ENCODE measurements at regions not wholly inside any gene's neighbourhood (a gene's known extent, or its start where the extent isn't known, plus 50 kb on each side); places are given as distances from the start of the nearest gene placed in this dataset.

- no peak for DNase-seq (ENCODE audit: low read depth)
These were observed 305.1 kb downstream of the CTTN start for GRCh38 chr11:70703141-70704064.

DNA sequence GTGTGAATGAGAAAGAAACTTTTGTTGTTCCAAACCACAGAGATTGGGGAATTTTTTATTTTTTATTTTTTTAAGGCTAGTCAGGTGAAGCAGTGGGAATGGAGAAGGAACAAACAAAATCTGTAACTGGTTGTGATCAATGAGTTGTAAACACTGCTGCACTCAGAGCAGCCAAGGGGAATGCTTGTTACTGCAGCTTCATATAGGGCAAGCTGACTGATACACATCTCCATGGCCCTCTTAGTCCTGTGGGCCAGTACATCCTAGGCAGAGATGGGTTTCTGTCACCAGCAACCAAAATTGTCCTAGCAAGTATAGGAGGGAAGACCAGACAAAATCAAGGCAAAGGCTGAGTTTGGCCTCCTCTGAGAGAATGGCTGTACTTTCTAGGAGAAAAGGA lies 306.8 kb downstream of the CTTN start:
- no peak for DNase-seq (ENCODE audit: low read depth)

DNA sequence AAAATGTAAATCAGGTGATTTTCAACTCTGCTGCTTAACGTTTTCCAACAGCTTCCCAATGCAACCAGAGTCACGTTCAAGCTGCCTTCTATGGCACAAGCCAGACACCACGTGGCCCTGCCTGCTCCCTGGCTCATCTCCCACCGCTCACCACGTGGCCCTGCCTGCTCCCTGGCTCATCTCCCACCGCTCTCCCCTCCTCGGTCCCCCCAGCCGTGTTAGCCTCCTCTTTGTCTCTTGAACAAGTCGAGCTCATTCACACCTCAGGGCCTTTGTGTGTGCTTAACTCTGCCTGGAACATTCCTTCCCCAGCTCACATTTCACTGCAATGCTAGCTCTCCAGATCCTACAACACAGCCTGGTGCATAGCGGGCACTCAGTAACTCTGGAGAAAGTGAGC lies 307.6 kb downstream of the CTTN start:
- DNase-seq (ENCODE audit: low read depth), result no peak

GRCh38 chr11:70707821-70708220 lies 309.5 kb downstream of the CTTN start:
- no peak for DNase-seq (ENCODE audit: low read depth)

DNA sequence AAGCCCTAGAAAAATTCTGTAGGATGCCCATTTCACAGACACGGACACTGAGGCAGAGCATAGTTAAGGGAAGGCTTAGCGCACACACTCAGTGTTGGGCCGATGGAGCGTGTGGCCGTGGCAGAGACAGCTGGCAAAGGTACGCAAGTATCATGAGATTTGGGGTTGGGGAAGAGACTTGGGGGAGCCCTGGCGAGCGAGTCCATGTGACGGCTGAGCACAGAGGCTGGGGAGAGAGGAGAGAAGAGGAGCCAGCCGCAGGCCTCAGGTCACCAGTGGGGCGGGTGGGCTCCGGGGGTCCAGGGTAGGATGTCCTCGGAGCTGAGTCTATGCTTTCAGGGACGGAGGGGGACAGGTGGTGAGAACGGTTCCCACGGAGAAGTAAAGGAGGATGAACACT lies 311.3 kb downstream of the CTTN start:
- no peak for DNase-seq (ENCODE audit: low read depth)

GRCh38 chr11:70710192-70710591 lies 311.9 kb downstream of the CTTN start:
- no peak for DNase-seq (ENCODE audit: low read depth)

GRCh38 chr11:70710601-70711000 lies 312.3 kb downstream of the CTTN start:
- DNase-seq (ENCODE audit: low read depth), result no peak

GRCh38 chr11:70711095-70711910 lies 313.0 kb downstream of the CTTN start:
- DNase-seq (ENCODE audit: low read depth), result no peak

GRCh38 chr11:70711911-70712185 lies 313.5 kb downstream of the CTTN start:
- no peak for DNase-seq (ENCODE audit: low read depth)

DNA sequence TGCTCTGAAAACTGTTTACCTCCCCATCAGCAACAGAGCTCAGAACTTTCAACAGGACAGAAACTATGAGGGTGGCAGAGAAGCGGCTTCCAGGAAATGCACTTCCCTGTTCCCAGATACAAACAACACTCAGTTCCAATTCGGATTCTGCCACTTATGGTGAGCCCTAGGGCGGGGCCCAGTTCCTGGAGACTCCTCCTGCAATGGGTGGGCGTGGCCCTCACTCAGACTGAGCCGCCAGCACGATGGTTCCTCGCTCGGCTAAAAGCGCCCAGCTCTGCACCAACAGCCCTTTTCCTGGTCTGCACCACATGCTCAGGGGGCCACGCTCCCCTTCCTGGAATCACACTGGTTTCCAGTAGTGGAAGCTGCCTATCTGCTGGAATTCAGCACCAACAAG lies 314.1 kb downstream of the CTTN start:
- DNase-seq (ENCODE audit: low read depth), result no peak

DNA sequence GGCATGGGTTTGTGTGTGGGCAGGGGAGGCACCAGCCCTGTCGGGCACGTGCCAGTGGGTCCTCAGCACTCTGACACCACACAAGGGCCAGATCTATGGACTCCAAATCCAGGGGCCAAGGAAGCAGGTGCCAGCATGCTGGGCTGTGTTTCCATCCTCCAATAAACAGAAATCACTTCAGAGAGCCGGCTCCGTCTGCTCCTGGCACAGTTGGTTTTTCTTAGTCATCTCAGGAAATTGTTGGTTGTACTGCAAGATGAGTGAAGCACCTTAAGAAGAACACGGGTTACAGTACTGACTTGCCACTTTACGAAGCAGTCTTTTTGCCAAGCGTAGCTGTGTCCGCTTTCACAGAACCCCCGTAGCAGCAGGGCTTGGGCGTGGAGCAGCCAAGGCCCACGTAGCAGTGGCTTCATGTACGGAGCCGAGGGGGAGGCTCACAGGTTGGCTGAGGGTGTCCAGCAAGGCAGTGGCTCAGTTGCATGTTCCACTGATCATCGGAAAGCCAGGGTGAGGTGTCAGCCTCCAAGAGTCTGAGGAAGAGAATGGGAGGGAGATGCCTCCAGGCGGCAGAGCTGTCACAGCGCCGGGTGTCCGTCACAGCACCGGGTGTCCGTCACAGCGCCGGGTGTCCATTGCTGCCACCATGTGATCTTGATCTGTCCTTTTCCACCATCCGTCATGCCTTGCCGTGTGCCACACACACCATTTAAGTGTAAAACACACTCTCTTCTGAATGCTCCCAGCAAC lies 314.9 kb downstream of the CTTN start:
- DNase-seq (ENCODE audit: low read depth), result no peak

- DNase-seq (ENCODE audit: low read depth), result no peak
These were observed 315.8 kb downstream of the CTTN start for GRCh38 chr11:70713988-70714665.

DNA sequence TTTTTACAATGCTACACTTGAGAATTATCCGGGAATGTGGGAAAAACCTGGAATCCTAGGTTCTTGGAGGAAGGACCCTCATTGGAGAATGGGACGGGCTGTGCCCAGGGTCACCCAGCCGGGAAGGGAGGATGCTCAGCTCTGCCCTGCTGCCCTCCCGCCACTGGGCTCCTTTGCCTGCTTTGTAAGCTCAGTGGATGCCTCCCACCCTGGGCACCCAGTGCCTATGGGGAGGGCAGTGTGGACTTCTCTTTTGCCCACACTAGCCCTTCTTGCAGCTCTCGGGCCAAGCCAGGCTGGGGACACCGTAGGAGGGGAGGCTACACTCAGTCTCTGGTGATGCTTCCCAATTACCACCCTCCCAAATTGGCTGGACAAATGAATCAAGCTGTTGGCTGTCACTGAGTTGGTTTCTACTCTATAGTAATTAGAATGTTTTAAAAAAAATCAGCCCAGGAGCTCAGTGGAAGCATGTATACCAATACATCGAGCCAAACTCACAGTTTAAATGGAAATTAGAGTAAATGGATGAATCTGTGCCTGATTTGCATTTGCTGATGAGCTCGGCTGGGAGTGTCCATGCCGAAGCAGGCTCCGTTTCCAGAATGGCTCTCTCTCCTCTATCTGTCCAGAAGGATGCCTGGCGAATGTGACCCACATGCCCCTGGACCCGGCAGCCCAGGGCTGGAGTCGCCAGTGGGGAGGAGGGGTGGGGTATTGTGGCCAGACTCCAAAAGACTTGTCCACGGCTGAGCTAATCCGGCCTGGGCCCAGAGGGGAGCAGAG lies 317.0 kb downstream of the CTTN start:
- DNase-seq (ENCODE audit: low read depth), result no peak

DNA sequence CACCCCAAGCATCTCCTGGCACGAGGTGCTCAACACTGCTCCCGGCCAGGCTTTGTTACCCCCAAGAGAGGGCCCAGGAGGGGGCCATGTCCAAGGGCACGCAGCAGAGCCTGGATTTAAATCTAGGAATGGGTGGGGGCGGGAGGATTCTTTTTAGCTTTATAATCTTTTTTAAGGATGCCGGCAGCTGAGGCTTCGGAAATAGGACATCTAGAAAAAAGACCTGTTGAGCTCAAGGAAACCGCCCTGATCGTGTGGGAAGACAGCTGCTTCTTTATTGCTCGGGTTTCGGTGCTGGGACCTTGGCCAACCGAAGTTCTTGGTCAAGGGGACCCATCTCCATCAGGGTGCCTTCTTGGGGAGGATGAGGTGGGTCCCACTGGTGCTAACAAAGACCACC lies 317.9 kb downstream of the CTTN start:
- DNase-seq (ENCODE audit: low read depth), result no peak

- DNase-seq (ENCODE audit: low read depth), result no peak
These were observed 318.9 kb downstream of the CTTN start for GRCh38 chr11:70716986-70717775.

- no peak for DNase-seq (ENCODE audit: low read depth)
These were observed 319.7 kb downstream of the CTTN start for GRCh38 chr11:70717936-70718595.

GRCh38 chr11:70719516-70719915 lies 321.2 kb downstream of the CTTN start:
- DNase-seq (ENCODE audit: low read depth), result no peak

DNA sequence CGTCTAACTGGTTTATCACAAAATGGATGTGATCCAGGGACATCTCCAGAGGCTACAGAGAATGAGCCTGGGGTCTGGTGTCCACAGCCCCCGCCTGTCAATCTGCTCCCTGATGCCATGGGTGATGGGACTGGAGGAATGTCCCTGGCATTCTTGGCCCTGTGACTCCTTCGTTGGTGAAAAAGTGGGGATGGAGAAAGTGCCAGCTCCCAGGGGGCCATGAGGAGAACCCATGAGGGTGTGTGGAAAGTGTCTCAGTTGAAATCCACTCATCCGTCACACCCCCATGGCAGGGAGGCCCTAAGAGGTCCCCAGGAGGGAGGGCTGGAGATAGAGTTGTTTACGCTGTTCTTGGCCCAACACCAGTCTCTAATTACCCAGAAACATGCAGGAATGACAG lies 322.0 kb downstream of the CTTN start:
- no peak for DNase-seq (ENCODE audit: low read depth)

- no peak for DNase-seq (ENCODE audit: low read depth)
These were observed 322.7 kb downstream of the CTTN start for GRCh38 chr11:70721006-70721405.

- no peak for DNase-seq (ENCODE audit: low read depth)
These were observed 326.9 kb downstream of the CTTN start for GRCh38 chr11:70725278-70725677.

Measured in stimulated activated CD8-positive, alpha-beta memory T cell treated with anti-CD3 and anti-CD28 coated beads, Interleukin-12 subunit alpha, Interleukin-12 subunit beta, amount 100 ng/mL, for 1 hour (primary cell).